ENCODE measurements at regions not wholly inside any gene's neighbourhood (a gene's known extent, or its start where the extent isn't known, plus 50 kb on each side); places are given as distances from the start of the nearest gene placed in this dataset.

DNA sequence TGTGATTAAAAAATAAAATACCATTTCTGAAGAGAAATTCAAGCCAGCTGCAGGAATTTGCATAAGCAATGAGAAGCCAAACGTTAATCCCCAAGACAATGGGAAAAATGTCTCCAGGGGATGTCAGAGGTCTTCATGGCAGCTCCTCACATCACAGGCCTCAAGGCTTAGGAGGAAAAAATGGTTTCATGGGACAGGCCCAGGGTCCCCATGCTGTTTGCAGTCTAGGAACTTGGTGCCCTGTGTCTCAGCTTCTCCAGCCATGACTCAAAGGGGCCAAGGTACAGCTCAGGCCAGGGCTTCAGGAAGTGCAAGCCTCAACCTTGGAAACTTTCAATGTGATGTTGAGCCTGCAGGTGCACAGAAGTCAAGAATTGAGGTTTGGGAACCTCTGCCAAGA lies 1428.4 kb upstream of the CDH2 start:
- TF ChIP-seq, protein P1, sequence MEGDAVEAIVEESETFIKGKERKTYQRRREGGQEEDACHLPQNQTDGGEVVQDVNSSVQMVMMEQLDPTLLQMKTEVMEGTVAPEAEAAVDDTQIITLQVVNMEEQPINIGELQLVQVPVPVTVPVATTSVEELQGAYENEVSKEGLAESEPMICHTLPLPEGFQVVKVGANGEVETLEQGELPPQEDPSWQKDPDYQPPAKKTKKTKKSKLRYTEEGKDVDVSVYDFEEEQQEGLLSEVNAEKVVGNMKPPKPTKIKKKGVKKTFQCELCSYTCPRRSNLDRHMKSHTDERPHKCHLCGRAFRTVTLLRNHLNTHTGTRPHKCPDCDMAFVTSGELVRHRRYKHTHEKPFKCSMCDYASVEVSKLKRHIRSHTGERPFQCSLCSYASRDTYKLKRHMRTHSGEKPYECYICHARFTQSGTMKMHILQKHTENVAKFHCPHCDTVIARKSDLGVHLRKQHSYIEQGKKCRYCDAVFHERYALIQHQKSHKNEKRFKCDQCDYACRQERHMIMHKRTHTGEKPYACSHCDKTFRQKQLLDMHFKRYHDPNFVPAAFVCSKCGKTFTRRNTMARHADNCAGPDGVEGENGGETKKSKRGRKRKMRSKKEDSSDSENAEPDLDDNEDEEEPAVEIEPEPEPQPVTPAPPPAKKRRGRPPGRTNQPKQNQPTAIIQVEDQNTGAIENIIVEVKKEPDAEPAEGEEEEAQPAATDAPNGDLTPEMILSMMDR (IDR thresholded peaks at IDR 0.05; ENCODE audit: insufficient read depth, low read length), result no peak
- TF ChIP-seq POLR2AphosphoS5 (IDR thresholded peaks at IDR 0.05; ENCODE audit: low read depth), result no peak
